NCI-H345 treated with DMSO at 0.1 percent for 48 hours (cell line): ENCODE measurements at regions not wholly inside any gene's neighbourhood (a gene's known extent, or its start where the extent isn't known, plus 50 kb on each side); places are given as distances from the start of the nearest gene placed in this dataset.
A peak's percentile ranks its signal among the peaks of the same experiment; 100 is the strongest.

Experiments used
- DNase-seq: peaks from one replicate; lab custom pipeline; 2025; ENCODE audit not compliant: unreplicated experiment; lab: John Stamatoyannopoulos, UW

DNA sequence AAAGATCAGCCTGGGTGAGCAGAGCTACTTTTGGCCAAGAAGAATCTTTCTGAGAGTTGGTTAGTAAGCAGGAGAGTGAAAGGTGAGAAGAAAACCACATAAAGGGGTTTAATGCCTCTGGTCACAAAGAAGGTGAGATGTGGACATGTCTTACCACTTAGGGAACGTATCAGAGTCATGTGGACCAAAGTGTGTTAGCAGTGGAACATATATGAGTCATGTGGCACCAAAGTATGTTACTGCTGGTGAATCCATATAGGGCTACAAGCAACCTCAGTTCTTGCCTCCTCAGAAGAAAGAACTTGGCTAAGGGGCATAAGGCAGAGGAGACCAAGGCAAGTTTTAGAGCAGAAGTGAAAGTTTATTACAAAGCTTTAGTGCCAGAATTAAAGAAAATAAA lies 411.6 kb upstream of the NEGR1 start:
- DNase-seq, result no peak

DNA sequence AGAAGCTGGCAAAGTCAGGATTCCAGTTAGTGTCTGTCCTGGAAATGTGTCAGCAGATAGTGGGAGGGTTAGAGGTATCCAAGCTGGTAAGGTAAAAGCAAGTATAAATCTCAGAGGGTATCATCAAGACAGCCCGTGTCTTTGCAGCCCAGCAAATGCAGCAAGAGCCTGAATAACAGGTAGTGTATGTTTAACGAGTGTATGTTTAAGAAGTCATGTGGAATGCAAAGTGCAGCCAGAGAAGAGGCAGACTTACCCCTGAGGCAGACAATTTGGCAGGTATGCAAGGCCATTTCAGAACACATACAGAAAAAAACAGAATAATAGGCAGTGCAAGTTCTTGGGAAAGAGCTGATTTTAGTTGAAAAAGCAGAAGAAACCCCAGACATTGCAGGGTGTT lies 411.0 kb upstream of the NEGR1 start:
- no peak for DNase-seq

DNA sequence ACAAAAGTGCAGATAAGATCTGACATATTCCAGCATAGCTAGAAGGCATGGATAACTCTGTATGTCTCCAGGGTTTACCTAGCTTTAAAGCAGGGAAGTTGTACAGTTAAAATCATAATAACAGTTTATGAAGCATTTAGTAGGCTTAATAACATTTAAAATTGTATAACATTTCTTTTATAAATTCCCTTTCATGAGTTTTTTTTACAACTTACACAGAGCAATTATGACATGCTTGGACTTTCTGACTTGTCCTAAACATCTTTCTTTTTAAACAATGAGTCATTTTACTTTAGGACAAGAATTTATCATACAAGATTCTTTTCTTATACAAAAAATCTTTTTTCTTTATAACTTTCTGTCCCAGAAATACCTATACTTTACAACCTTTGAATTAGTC lies 408.5 kb upstream of the NEGR1 start:
- DNase-seq, result no peak

DNA sequence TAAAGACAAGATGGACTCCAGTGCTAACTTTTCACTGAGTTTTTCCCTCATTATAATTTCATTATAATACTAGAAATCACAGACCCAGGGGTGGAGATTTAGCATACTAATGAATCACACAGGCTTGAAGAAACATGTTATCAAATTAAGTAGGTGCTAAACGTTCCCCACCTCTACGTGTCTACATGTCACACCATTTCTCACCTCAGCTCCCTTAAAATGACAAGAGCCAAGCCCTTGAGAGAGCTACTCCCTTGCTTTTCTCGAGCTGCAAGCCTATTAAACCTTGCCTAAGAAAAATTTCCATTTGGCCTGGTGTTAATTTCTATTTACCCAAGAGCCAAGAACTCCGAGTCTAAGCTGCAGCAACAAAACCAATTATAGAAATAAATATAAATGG lies 396.3 kb upstream of the NEGR1 start:
- no peak for DNase-seq

DNA sequence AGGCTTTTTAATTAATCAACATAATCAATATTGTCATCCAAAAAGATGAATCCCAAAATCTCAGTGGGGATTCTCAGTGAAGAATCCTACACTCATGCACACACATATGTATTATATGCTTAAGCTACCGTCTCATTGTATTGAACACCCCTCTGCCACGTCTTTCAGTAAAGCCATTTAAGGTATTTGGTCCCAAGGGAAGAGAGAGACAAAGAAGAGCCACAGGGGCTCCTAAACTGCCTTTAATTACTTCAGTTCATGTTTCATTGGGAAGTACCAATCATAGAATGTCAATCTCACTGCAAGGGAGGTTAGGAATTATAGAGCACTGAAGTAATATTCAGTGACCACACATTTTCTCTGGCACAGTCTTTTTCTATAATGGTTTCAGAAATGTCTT lies 388.6 kb upstream of the NEGR1 start:
- no peak for DNase-seq

DNA sequence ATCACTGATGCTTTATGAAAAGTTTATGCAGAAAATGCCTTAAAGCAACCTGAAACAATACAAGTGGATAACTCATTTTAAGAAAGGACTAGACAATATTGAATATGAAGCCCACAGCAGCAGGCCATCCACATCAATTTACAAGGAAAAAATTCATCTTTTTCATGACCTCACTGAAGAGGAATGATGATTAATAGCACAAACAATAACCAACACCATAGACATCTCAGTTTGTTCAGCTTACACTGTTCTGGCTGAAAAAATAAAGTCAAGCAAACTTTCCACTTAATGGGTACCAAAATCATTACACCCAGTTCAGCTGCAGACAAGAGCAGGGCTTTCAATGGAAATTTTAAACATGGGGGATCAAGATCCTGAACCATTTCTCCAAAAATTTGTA lies 380.6 kb upstream of the NEGR1 start:
- no peak for DNase-seq

DNA sequence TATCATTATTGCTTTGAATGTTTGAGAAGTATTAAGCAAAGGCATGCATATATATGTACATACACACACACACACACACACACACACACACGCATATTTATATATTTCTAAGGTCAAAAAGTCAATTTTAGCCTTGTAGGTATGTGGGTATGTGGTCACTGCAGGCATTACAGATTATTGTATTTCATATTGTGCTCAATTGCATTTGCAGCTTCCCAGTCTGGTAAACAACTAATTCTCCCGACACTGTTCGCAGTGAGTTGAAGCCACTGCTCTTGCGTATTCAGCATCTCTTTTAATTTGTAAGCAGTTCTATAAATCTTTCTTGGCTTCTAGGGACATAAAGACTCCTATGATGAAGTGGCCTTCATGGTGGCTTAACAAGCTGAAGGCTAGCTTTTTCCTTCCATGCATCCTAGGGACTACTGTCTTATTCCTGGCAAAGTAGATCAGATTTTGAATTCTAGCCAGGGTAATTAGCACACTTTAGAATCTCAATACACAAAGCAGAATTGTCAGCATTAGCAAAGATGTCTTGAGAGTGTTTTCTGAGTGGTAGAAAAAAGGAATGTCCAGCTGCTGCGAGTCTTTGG lies 368.6 kb upstream of the NEGR1 start:
- no peak for DNase-seq

DNA sequence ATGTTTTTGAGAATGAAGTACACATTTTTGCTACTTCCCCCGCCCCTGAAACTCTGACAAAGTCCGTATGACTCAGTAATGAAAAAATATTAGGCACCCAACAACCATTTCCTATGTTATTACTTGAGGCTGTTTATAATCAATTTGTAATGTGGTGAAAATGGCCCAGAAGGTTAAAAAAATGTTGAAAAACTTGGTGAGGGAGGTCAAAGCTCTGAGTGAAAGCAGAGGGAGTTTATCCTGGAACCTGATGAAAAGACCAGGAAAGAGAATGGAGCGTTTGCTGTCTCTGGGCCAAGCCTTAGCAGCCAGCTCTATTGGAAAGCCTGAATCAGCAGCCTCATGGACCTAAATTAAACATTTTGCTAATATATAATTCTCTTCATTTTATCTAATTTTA lies 367.7 kb upstream of the NEGR1 start:
- no peak for DNase-seq

DNA sequence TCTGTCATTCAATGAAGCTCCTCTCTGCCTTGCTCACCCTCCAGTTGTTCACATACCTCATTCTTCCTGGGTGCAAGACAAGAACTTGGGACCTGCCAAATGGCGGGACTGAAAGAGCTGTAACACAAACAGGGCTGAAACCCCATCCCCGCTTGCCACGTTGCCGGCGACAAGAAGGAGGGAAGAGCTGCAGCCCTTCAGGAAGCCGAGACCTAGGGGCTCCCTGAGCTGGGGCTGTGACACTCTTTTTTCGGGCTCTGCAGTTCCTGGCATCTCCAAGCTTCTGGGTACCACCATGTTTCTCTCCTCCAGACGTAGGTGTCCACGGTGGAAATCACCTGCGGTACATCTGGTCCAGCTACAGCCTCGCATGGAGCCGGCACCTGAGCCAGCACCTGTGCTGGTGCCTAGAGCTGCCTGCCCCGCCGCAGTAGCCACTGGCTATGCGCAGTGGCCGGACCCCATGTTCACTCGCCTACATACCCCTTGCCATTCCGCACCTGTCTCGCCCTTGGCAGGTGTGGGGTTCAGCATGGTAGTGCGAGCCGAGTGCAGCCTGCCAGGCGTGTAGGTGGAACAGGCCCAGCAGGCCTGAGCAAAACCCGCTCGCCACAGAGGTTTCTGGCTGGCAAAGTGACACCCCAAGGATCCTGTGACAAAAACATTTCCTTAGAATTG lies 367.0 kb upstream of the NEGR1 start:
- DNase-seq, result no peak

DNA sequence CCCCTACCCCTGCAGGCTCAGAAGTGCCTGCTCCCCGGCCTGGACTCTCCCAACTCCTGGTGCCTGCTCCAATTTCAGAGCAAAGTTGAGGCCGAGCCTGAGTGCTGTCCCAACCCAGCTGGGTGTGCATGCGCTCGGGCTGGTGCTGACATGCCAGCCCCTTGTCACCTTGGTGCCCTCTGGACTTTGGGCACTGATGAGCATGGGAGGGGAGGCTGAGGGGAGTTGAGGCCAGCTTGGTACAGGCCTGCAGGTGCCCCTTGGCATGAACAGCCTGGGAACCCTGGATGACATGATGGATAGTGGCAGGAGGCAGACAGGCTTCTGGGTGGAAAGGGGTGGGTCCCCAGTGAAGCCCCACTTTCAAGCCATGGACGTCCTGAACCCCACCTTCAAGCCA lies 366.1 kb upstream of the NEGR1 start:
- no peak for DNase-seq

DNA sequence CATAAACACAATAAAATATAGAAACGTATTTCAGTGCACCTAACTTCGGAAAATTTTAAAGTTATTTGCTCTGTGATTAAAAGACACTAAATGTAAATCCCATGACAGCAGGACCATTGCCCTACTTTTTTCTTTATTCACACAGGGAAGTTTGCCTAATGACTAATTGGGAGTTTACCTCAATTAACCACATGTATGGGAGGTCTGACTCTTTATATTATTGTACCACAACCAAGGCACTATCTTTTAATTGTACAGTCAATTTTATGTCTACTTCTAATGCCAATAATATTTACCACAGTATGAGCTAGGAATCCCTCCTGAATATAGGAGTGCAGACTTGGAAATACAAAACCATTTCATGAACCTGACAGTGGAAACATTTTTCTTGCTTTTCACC lies 360.8 kb upstream of the NEGR1 start:
- no peak for DNase-seq

DNA sequence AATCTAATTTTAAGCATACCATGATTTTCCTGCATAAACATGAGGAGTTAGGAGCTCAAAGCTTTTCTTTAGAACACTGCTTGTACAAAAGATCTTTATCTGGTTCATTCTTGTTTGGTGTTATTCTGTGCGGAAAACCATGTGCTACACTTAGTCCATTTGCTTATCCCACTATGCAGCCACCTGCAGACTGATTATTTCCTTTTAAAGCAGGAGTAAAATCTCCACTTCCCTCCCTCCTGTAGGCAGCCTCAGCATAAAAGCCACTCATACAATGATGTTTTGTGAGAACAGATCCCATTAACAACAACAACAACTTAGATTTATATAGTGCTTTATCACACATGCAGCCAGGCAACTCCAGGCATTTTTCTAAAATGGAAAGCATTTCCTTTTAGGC lies 355.3 kb upstream of the NEGR1 start:
- no peak for DNase-seq

DNA sequence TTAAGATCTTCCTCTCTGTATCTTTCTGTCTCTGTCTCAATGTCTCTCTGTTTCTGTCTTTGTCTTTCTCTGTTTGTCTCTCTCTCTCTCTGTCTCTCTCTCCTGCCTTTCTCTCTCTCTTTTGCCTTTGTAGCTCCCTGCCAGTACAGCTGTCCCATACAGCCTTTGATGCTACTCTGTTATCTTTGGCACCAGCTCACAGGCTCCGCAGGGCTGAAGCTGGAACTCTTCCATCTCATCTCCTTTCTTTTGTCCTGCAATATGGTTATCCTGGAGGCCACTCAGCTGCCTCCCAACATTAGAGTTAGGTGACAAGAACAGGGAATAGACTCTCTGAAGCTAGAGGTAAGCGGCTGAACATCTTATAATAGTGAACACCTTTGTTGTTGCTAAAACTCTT lies 354.3 kb upstream of the NEGR1 start:
- DNase-seq, result peak; percentile 6

DNA sequence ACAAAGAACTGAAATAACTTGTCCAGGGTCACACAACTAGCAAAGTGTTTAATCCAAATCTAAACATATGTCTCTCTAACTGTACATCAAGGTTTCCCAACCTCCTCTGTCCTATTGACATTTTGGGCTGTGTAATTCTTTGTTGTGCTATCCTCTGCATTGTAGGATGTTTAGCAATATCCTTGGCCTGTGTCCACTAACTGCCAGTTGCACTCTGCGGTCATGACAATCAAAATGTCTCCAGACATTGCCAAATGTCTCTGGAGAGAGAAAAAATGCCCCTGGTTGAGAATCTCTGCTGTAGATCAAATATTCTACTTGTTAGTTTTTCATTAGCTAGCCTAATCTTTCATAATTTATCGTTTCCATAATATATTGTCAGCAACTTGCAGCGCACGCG lies 353.4 kb upstream of the NEGR1 start:
- DNase-seq, result no peak

DNA sequence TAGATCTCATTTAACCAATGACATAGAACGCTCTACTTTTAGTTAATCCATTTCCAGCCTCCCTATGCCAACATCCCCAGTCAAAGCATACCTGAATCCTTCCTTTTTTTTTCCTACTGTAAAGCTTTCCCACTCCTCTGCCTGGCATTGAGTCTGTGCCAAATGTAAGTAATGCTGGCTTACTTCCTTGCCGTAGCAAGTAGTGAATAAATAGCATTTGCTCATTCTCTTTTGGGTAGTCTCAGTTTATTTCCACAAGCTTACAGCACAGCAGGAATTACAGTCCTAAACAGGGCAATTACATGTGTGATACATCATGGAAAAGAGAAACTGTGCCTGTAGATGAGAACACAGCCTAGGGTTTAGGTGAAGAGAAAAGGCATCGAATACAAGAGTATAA lies 352.6 kb upstream of the NEGR1 start:
- no peak for DNase-seq

DNA sequence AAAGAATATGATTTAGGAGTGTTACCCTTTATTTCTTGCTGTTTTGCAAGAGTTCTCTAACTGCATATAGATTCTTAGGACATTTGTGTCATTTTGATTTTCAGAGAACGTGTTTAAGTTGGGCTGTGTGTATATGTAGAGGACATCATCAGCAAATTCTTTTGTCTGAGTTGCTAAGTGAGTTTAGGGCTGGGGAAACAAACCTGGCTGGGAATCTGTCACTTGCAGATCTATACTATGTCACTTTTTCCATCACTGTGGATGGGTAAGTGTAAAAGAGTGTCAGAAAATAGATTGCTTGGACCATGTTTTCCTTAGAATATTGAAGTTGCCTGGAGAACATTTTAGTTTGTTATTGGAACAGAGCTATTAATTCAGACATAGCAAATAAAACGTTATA lies 349.1 kb upstream of the NEGR1 start:
- DNase-seq, result no peak

DNA sequence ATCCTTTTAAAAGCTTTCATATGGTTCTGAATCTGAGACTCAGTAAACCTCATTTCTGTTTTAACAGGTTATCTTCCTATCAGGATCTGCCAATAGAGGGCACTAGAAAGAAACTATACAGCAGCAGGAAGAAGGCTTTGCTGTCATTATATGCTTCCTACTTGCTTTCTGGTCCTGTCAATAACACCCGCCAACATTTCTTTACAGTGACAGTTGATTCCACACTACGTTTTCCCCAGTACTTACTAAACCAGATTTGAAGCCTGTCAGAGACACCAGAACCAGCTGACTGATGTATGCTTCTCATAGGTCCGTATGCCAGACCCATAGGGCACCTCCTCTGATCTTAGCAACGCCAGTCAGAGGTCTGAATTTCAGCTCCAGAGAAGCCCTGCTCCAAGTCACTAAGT lies 341.0 kb upstream of the NEGR1 start:
- peak; percentile 38 for DNase-seq

DNA sequence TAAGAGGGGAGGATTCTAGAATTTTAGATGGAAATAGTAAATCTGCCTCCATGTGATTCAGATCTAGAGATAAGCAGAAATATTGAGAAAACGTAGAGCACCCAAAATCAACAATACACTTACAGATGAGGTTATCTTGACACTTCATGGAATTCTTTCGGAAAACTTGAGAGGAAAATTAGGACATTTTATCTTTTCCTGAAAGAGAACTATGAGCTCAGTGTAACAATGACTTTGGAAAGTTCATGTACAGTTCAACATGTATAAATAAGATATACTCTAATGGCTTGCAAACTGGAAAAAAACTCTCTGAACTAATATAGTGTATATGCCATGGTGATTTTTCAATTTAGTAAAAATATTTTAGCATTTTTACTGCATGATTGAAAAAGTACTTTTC lies 338.1 kb upstream of the NEGR1 start:
- DNase-seq, result no peak

DNA sequence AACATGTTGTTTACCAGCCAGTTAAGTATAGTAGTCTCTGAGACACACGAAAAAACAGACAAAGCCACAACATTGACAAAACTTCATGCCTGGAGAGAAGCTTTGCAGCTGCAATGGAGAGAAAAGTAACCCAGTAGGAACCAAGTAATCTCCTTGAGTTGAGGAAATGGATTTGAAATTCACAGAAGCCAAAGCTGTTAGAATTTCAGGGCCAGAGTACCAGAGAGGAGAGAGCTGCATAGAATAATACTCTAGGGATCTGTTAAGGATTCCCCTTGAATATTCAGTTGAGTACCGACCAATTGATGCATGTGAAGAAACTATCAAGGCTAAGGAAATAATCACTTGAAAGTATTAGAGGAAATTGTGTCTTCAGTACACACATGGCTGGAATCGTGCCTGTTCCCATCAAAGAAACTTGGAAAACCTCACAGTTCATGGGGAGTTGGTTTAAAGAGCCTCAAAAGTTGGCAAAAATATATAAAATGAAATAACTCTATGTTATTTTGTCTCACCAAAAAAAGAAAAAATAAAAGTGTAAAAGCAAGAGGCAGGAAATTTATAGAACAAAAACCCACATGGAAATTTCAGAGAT lies 324.0 kb upstream of the NEGR1 start:
- no peak for DNase-seq

DNA sequence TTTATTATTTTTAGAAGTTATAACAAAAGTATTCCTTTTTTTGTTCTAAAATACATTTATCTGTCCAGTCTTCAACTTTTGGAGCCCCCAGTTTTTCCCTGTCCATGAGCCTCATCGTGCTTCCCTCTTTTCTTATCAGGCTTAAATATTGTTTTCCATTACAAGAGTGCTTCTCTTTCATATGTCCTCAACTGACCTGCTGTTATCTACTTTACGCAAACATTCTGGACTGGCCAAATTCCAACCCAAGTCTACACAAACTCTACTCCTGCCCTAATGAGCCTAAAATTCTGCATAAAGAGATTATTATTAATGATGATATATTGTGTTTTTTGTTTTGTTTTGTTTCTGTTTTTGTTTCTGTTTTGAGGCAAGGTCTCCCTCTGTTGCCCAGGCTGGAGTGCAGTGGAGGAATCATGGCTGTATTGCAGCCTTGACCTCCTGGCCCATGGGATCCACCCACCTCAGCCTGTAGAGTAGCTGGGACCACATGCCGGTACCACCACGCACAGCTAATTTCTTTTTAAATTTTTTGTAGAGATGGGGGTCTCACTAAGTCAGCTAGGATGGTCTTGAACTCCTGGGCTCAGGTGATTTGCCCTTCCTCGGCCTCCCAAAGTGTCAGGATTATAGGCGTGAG lies 318.8 kb upstream of the NEGR1 start:
- no peak for DNase-seq

DNA sequence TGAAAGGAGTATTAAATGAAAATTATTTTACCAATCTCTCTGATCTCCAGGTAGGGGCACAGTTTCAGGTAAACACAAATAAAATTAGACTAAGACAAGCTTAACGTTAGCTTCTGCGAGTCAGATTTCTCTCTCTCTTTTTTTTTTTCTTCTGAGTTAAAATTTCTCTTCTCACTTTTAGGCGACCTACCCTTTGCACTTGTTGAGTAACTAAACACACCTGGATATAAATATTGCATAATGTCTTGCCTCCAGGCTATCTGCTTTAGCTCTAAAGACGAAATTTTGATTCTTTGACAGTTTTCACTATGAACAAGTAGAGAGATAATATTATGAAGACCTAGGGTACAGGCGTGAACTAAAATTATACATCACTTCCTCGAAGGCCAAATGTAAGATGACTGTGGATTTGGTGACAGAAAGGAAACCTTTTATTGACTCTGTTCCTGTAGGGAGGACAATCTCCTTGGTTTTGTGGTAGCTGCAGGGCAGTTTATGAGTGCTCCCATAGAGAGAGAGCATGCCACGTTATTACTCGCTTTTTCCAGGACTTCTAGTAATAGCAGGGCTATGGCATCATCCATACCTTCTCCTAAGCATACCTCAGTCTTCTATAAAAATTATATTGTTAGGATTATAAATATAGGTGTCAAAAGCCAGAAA lies 303.8 kb upstream of the NEGR1 start:
- DNase-seq, result no peak

DNA sequence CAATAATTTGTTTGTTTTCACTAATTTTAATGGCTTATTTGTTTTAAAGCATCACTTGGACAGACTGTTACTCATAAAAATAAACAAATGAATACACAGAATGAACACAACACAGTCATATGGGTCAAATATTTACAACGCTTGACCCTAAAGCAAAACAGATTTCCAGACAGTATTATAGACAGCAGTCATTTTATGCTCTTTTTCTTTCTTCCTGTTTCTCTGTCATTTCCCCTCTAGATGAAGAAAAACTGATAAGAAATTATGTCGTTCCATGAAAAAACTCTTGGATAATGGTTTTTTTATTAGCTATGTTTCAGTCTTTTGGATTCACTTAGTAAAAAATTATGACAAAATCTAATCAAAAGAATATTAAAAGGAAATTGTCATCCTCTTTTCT lies 297.3 kb upstream of the NEGR1 start:
- no peak for DNase-seq
